GM12873 (cell line): ENCODE measurements at regions not wholly inside any gene's neighbourhood (a gene's known extent, or its start where the extent isn't known, plus 50 kb on each side); places are given as distances from the start of the nearest gene placed in this dataset.

Experiments
- TF ChIP-seq, protein P1 (sequence below): IDR thresholded peaks from 2 replicates; pipeline ENCODE4 v1.5.1; 2012; ENCODE audit warnings: low read depth, mild to moderate bottlenecking, moderate library complexity, low read length, control low read depth; ENCODE audit not compliant: insufficient read depth; ENCODE audit errors: missing control alignments

DNA sequence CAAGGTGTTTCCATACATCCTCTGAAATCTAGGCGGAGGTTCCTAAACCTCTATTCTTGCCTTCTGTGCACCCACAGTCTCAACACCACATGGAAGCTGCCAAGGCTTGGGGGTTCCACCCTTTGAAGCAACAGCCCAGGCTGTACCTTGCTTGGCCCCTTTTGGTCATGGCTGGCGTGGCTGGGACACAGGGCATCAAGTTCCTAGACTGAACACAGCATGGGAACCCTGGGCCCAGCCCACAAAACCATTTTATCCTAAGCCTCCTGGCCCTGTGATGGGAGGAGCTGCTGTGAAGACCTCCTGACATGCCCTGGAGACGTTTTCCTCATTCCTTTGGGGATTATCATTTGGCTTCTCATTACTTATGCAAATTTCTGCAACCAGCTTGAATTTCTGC, 739.0 kb upstream of the NECTIN3 start:
- TF ChIP-seq, protein P1, sequence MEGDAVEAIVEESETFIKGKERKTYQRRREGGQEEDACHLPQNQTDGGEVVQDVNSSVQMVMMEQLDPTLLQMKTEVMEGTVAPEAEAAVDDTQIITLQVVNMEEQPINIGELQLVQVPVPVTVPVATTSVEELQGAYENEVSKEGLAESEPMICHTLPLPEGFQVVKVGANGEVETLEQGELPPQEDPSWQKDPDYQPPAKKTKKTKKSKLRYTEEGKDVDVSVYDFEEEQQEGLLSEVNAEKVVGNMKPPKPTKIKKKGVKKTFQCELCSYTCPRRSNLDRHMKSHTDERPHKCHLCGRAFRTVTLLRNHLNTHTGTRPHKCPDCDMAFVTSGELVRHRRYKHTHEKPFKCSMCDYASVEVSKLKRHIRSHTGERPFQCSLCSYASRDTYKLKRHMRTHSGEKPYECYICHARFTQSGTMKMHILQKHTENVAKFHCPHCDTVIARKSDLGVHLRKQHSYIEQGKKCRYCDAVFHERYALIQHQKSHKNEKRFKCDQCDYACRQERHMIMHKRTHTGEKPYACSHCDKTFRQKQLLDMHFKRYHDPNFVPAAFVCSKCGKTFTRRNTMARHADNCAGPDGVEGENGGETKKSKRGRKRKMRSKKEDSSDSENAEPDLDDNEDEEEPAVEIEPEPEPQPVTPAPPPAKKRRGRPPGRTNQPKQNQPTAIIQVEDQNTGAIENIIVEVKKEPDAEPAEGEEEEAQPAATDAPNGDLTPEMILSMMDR = no peak

DNA sequence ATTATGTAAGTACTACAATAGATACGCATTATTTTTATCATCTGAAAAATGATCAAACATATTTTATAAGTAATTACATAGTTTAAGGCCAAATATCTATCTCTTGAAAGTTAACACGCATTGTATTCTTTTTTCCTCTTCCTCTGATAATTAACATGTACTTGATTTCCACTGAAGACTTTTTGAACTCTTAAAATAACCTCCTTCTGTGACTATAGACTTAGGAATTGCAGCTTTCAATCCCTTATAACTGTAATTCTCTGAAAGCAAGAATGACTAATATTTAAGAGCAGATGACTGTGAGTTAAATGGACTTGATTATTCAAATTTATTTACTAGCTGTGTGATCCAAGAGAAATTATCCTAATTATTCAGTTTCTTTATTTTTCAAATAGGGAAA, 730.6 kb upstream of the NECTIN3 start:
- TF ChIP-seq, protein P1 = no peak

- TF ChIP-seq, protein P1 = no peak
These were observed 728.2 kb upstream of the NECTIN3 start for GRCh38 chr3:110343376-110343775.

DNA sequence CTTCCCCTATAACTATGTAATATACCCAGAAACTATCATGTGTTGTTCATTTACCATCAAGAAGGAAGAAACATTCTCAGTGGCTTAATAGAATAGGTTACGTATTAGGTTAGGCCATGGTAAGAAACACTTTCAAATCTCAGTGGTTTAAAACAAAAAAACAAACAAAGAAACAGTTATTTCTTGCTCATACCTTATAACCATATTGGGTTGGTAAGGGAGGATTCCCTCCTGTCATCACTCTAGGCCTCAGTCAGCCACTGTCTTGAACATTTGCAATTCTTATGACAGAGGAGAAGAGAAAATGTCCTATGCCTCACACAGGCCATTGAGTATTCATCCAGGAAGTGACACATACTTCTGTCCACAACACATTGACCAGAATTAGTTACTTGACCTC, 727.7 kb upstream of the NECTIN3 start:
- TF ChIP-seq, protein P1 = no peak

GRCh38 chr3:110344487-110344886, 727.1 kb upstream of the NECTIN3 start:
- TF ChIP-seq, protein P1 = no peak

DNA sequence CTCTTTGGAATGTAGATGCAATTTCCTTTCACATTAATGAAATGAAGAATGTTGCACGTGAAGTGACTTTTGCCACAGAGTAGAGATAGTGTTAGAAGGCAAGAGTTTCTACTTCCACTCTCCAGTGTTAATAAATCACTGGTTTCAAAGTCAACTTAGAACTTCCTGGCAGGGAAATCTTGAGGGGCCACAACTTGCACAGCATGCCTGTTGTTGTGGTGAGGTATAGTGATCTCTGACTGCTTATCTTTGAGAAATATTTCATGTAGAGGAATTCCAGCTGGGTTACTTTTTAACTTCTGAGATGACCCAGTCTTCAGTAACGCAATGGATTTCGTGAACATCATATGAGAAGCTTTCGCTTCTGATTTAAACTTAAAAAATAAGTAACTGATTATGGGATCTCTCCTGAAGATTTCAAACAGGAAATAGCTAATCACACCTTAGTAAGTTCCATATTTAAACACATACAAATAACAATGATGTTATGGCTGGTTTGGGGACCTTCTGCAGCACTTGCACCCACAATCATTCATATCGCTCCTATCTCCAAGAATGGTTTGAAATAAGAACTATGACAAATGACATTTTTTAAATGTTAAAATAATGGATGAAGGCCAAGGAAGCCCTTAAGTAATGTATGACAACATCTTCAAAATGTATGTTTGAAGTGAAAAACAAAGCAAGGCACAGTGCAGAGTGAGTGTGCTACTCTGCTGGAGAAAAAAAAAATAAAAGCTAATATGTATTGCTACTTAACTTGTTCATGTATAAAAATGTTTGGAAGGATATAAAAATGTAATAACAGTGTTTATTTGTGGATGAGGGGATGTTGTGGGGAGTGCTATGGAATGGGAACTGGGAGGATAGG, 726.5 kb upstream of the NECTIN3 start:
- TF ChIP-seq, protein P1 = no peak

DNA sequence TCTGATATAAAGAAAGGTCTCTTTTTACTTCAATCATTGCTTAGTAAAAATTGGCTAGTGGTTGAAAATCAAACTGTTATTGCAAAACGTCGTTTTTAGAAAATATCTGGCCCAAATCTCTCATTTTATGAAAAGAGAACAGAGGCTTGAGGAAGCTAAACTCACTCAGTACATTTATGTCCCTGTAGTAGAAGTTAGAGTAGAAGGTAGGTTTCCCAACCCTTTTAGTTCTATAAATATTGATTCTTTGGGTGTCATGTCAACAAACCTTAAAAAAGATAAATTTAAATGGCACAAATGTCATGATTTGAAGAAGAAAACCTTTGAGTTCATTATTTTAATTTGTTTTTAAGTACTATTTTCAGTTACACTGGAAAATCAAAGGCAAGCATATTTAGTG, 722.3 kb upstream of the NECTIN3 start:
- TF ChIP-seq, protein P1 = no peak
